D721Med (cell line): ENCODE measurements at regions not wholly inside any gene's neighbourhood (a gene's known extent, or its start where the extent isn't known, plus 50 kb on each side); places are given as distances from the start of the nearest gene placed in this dataset.

Source experiments
- DNase-seq: peaks from one replicate; pipeline ENCODE4 v3.0.0; 2011; ENCODE audit warnings: low spot score; ENCODE audit not compliant: insufficient read length
- FAIRE-seq: peaks from 2 replicates; lab custom pipeline; 2011; peaks lifted over from hg19 to GRCh38; lab: Jason Lieb, UNC
- TF ChIP-seq, protein P1 (sequence below): IDR thresholded peaks from 2 replicates; pipeline ENCODE4 v1.5.1; 2012; ENCODE audit warnings: mild to moderate bottlenecking, control low read depth; ENCODE audit not compliant: insufficient read depth; ENCODE audit errors: missing control alignments

DNA sequence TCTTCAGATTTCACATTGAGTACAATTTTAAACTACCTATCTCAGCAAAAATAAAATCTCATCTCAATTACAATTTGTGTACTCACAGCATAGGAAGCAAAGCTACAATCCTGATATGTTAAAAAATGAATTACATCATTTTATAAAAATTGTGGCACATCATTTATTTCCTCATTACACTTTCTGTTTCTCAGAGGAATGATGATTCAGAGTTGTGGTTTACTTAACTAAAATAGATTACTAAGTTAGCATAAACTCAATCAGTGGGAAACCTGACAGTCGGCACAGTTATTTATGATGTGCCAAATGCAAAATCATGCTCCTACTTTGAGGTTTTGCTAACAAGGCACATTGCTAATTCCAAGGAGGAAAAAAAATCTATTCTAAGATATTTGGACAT, 325.0 kb downstream of the FBXO8 start:
- no peak for FAIRE-seq
- DNase-seq, result no peak
- TF ChIP-seq, protein P1, sequence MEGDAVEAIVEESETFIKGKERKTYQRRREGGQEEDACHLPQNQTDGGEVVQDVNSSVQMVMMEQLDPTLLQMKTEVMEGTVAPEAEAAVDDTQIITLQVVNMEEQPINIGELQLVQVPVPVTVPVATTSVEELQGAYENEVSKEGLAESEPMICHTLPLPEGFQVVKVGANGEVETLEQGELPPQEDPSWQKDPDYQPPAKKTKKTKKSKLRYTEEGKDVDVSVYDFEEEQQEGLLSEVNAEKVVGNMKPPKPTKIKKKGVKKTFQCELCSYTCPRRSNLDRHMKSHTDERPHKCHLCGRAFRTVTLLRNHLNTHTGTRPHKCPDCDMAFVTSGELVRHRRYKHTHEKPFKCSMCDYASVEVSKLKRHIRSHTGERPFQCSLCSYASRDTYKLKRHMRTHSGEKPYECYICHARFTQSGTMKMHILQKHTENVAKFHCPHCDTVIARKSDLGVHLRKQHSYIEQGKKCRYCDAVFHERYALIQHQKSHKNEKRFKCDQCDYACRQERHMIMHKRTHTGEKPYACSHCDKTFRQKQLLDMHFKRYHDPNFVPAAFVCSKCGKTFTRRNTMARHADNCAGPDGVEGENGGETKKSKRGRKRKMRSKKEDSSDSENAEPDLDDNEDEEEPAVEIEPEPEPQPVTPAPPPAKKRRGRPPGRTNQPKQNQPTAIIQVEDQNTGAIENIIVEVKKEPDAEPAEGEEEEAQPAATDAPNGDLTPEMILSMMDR, result no peak

DNA sequence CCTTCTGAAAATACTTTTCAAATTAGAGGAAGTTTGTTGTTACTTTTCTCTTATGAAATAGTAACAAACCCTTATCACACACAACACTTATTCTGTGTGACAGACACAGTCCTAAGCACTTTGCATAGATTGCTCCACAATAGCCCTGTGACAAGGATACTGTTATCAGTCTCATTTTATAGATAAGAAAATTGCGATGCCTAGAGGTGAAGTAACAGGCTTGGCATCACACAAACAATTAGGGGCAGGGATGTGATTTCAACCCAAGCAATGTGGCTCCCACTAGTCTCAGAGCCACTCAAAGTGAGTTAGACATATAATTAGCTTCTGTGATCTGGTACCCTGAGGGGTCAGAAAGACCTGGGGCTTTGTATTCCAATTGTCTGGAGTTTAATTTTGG, 339.9 kb downstream of the FBXO8 start:
- no peak for DNase-seq
- FAIRE-seq, result no peak
- TF ChIP-seq, protein P1, result no peak

DNA sequence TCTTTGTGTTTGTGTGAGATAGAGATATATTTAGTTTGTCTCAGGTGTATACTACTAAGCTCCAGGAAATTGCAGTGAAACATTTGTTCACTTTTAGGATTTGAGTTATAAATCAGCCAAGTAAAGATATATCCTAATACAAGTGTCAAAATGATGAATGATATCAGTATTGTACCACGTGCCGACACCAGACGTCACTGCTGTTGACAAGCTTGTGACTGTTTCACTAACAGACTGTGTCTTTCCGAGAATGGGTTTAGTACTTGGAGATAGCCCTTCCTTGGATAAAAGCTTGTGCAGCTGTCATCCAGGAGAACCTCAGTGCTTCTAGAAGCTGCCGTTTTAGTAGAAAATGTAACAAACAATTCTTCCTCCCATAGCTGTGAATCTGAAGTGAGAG, 343.3 kb downstream of the FBXO8 start:
- TF ChIP-seq, protein P1, result no peak
- no peak for FAIRE-seq
- no peak for DNase-seq

DNA sequence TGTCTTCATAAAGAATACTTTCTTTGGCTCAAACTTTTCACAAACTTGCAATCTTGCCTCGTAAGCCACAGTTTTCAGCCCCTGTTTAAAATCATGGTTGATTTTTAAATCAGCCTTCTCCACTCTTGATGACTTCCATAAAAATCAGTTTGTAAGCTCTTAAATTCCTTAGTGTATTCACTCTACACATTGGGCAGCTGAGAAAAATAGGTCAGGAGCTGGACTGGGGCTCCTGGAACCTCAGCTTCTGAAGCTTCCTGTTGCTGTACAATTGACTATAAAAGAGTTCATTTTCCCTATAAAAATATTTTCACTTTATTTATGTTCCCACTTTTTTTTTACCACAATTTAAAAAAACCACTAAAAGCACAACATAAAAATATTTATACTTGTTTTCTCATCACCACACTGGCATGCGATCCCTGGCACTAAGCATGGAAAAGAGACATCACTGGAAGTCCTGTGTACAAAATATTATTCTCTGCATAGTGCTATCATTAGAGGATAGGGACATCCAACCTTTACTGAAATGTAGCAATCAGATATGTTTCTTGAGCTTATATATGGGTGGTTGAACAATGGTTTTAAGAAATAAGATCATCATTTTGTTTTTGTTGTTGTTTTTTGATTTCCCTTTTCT, 345.7 kb downstream of the FBXO8 start:
- DNase-seq, result no peak
- no peak for FAIRE-seq
- TF ChIP-seq, protein P1, result no peak

DNA sequence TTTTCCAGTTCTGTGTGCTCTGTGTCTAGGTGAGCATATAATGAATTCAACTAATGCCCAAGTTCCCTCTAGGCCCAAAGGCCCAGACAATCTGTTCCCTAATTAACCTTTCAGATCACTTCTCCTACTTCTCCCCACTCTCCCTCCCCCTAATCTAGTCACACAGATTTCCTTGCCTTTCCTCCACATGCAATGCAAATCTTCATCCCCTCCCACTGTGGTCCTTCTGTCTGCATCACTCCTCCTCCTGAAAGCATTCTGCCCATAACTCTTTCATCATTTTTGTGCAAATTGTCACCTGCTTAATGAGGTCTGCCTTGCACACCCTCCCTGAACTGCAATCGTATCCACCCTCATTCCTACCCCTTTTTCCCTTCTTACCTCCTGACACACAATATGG, 346.6 kb downstream of the FBXO8 start:
- DNase-seq (no peak), FAIRE-seq (no peak)
- TF ChIP-seq, protein P1, result no peak

DNA sequence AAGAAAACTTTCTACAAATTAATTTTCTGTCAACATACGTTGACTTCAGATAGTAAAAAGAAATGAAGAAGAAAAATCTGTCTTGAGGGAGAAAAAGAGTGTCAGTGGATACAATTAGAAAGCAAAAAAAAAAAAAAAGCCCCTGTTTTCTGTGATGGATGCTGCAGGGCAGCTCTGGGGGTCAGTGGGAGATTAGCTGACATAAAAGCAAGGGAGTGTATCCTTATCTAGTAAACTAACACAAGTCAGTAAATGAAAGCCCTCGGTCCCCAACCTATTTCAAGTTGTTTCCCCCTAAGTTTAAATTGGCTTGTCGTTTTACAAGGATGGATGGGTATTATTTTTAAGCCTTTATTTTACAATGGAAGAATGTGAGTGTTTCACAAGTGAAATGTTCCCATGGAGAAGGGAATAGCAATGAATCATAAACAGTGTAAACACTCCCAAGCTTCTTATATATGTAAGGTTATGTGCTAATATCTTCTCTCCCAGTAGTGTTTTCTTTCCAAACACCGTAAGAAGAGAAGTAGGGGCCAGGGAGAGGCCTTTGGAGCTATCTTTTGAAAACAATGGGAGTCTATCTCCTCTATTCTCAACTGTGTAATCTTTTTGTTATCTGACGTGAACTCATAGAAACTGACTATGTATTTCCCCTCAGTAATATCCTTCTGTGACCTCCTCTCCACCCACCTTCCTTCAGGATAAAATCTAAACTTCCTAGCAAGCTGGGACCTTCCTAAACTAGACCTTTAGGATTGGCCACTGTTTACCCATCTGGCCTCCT, 347.7 kb downstream of the FBXO8 start:
- TF ChIP-seq, protein P1, result no peak
- no peak for FAIRE-seq
- DNase-seq, result no peak
